Fibroblast of peridontal ligament (primary cell): ENCODE measurements at regions not wholly inside any gene's neighbourhood (a gene's known extent, or its start where the extent isn't known, plus 50 kb on each side); places are given as distances from the start of the nearest gene placed in this dataset.

Experiments
- DNase-seq: peaks from one replicate; pipeline ENCODE4 v3.0.0-alpha.2; 2010; ENCODE audit errors: extremely low read depth

DNA sequence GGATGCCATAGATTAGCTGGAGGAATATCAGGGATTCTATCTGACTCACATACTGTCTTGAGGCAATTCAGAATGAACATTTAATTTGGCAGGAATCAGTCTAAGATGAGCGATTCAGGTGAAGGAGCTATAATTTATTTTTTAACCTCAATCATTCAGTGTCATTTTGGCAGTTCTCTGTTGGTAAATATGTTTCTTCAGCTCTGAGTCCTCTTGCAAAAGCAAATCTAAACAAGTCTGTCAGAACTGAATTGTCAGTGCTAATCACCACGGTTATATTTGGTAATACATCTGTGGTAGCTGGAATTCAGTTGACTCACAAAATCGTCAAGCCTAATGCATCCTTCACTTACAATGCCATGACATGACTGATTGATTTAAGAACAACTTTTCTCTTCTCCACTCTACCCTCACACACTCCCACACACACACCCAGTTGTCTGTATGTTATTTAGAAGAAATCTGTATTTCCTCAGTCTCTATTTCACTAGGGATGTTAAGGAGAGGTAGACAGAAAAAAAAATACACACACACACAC, 516.6 kb upstream of the NXPH2 start:
- DNase-seq = no peak

DNA sequence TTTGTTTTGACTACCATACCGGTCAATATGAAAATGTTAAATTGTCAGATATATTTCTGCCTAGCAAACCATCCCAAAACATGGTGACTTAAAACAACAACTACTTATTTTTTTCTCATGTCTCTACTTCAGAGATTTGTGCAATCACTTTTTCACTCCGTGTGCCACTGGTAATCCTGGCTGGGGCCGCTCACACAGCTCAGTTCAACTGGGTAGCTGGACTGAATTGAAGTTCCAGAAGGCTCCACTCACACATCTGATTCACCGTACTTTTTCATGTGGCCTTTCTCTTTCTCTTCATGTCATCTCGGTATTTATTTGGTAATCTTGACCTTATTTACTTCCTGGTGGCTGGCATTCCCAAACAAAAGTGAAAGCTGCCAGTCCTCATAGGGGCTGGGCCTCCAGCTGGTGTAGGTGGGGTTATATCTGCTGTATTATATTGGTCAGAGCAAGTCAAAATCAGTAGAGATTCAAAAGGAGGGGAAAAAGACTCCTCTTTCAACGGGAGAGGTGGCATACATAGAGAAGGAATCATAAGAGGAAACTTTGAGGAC, 513.9 kb upstream of the NXPH2 start:
- no peak for DNase-seq

DNA sequence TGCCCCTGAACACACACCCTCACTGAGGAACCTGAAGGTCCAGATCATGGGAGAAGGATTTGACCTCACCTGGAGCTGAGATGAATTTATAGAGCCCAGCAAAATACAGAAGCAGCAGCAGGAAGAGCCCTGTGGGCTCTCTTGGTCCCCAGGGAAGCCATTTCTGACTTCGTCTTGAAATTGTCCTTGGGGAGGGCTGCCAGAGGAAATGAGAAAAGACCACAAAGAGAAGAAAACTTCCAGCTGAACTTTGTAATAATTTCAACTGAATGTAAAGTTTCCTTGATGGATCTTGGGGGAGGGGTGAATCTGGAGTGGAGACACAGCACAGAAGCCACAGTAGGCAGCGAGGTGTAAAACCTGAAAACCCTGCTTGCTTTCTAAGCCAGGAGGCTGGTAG, 500.9 kb upstream of the NXPH2 start:
- no peak for DNase-seq

- DNase-seq = no peak
Observed at GRCh38 chr2:139271879-139272278, 491.7 kb upstream of the NXPH2 start.

DNA sequence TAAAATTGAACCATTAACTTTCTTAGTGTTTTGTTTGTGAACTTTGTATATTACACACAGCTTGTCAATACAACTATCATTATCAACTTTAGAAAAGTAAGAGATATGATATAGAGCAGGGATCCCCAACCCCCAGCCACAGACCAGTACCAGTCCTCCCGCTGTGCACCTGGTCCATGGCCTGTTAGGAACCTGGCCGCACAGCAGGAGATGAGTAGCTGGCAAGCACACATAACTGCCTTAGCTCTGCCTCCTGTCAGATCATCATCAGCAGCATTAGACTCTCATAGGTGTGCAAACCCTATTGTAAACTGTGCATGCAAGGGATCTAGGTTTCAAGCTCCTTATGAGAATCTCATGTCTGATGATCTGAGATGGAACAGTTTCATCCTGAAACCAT, 491.0 kb upstream of the NXPH2 start:
- no peak for DNase-seq

DNA sequence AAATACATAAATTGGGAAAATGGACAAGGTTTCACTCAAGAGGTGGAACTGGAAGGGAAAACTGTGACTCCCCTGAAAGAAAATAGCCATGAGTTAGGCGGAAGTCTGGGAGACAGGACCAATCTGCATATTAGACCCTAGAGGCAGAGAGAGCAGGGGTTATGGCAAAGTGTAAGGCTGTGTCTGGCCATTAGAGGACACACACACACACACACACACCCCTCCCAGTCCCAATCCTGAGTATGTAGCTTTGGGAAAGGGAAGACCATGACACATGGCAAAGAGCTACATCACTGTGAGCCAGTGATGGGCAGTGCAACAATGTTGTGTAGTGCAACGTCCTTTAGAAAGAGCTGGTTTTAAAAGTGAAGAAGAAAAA, 479.9 kb upstream of the NXPH2 start:
- DNase-seq = no peak

DNA sequence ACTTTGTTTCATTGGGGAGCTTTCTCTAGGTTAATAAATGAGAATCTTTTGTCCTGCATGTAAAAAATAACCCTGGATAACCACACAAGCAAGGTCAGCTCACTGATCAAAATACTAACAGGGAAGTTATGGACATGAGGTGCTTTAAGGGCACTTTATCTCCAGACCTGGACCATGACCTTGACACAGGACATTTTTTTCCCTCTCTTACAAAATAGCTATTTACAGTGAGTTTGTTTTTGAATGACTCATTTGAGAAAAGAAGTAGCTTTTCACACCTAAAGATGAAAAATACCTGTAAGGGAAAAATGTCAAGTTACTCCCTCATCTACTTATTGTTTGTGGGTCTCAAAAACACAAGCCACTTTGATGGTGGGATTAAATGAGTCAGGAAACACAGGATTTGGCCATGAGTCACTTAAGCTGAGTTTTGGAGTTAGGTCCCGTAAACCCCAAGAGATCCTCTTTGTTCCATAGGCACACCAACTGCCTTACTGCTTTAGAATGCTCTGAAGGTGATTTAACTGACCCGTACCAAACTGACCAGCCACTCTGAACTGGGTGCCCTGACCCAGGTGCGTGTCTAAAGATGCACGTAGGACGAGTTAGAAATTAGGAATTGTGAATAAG, 479.3 kb upstream of the NXPH2 start:
- DNase-seq = no peak

DNA sequence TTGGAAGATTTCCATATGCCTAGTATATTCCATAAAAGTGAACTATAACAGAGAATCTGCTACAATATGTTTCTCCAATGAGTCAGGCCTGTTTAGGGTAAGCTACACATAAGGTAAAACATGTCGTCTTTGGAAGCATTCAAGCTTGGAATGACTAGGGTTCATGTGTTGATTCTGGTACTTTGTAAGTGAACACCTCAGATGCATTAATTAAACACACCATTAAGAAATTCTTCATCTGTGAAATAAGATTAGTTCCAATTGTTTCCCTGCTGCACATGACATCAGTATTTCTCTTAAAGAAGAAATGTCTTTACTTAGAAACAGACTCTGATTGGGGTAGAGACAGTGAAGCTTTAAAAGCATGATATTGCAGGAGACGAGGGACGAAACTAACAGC, 461.1 kb upstream of the NXPH2 start:
- no peak for DNase-seq

DNA sequence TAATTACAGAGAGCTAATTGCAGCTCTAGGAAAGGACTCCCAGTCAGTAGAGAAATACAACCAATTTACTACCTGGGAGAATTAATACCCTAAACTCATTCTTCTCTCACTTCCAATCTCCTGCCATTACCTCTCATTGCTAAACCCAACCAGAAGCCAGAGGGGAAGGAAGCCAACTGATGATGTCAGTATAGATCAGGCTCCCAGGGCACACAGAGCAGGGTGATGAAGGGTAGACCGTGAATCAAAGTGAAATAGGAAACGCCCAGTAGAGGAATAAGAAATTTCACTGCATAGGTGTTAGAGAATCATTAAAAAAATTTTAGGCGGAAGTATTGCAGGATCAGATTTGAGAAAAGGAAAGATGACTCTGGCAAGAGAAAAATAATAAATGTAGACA, 456.8 kb upstream of the NXPH2 start:
- no peak for DNase-seq

DNA sequence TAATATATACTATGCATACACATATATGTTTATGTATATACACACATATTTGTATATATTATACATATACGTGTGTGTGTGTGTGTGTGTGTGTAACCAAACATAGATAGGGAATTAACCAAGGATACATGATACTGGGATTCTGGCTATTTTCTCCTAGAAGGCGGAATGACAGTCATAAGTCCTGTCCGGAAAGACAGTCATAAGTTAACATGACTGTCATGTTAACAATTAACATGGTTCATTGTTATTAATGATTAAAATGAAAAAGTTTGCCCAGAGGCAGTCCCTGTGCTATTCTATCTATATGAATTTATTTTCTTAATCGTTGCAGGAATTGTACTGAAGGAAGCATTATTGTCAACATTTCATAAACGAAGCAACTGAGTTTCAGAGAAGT, 450.7 kb upstream of the NXPH2 start:
- DNase-seq = no peak

GRCh38 chr2:139228276-139228675, 448.1 kb upstream of the NXPH2 start:
- no peak for DNase-seq

DNA sequence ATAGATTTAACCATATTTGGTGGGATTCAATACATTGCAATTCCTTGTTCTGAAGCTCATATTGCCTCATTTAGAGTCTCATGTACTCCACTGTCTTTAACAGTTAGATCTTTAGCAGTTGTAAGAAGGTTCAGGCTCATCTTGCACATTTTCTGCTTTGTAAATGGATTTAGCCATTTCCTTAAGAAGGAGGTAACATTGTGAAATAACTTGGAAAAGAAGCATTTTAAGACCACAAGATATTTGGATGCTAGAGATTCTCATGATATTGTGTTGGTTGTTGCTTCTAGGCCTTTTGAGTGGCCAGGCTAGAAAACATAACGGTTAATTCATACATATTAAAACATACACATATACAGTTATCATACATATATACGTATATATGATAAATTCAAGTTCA, 445.8 kb upstream of the NXPH2 start:
- no peak for DNase-seq

GRCh38 chr2:139218181-139218580, 438.0 kb upstream of the NXPH2 start:
- DNase-seq = no peak

DNA sequence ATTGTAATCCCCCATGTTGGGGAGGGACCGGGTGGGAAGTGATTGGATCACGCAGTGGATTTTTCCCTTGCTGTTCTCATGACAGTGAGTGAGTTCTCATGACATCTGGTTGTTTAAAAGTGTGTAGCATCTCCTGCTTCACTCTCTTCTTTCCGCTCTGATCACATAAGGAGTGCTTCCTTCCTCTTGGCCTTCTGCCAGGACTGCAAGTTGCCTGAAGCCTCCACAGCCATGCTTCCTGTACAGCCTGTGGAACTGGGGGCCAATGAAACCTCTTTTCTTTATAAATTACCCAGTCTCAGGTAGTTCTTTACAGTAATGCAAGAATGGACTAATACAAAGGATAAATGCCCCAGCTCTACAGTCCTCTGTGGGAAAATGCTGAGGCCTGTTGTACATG, 437.5 kb upstream of the NXPH2 start:
- no peak for DNase-seq

- no peak for DNase-seq
Observed at GRCh38 chr2:139216435-139216834, 436.2 kb upstream of the NXPH2 start.

DNA sequence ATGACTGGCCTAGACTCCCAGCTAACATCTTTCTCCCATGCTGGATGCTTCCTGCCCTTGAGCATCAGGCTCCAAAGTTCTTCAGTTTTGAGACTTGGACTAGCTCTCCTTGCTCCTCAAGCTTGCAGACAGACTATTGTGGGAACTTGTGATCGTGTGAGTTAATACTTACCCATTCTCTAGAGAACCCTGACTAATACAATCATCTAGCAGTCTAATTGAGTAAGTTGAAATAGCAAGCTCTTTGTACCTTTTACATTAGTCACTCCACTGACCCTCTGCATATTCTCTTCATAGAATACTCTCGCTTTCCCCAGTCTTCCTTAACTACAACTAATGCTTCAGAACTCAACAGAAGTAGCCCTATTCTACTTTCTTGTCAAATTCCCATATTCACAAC, 434.6 kb upstream of the NXPH2 start:
- DNase-seq = no peak

DNA sequence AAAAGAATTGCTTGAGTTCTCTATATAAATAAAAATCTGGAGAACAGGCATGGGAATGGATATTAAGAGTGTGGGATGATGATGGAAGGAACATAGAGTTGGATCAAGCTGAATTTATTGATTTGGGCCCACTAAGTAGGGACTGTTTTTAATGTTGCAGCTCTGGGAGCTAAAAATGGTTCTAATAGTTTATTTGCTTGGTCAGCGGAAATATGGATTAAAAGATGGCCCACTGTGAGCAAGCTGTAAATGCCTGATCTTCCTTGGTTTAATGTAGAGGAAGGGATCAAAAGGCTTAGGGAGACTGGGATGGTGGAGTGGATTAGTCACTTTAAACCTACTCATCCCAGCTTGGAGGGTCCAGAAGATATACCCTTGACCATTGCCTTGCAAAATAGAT, 429.4 kb upstream of the NXPH2 start:
- DNase-seq = no peak

- DNase-seq = no peak
Observed at GRCh38 chr2:139201516-139201915, 421.3 kb upstream of the NXPH2 start.

DNA sequence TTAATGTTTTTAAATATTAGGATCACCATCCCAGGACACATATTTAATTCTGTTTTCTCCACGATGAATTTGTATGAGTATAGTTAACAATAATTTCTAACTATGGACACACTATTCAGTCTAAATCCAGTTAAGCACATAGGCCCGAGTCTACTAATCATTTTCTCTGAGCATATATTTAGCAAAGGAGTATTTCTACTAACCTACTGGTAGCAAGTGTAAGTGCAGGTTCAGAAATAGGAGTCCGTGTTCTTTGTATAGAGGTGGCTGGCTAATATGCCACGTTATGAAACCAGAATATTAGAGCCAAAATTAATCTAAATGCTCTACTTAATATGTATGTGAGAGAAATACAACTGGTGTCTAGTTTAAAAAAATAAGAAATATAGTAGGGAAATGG, 416.6 kb upstream of the NXPH2 start:
- no peak for DNase-seq

DNA sequence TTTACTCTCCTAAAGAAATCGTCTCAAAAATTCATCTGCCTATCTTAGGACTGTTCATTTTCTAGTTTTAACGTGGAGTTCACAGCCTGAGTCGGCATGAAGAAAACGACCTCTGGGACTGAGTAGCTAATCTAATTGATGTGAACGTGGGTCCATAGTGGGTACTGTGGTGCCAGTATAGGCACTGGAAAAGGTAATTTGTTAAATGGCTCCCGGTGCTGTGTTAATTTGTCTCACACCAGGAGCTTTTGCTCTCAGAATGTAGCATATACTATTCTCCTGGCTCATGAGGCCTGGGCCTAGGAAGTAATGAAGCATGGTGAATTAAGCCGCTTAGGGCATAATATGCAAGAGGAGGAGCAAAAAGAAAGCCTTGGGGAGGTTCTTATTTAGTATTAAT, 414.4 kb upstream of the NXPH2 start:
- DNase-seq = no peak

DNA sequence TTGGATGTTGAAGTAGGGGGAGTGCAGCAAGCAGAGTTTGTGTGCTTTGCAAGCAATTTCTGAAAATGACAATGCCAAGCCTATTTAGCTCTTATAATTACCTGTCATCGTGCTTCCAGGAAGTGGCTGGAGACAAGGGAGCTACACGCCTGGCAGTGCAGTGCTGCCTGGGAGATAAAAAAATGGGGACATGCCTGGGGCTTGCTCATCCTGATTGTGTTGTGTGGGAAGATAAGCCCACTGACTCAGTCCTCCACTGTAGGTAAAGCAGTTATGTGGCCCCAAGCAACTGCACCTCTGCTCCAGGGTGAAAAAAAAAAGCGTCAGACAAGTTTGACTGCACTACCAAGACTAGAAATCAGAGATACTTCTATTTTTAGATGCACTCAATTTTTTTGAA, 396.9 kb upstream of the NXPH2 start:
- no peak for DNase-seq

- DNase-seq = no peak
Observed at GRCh38 chr2:139175510-139175909, 395.3 kb upstream of the NXPH2 start.

GRCh38 chr2:139170406-139170805, 390.2 kb upstream of the NXPH2 start:
- DNase-seq = no peak

- DNase-seq = no peak
Observed at GRCh38 chr2:139165601-139166000, 385.4 kb upstream of the NXPH2 start.
